Hypothalamus (tissue), 51 donors: ENCODE measurements at regions not wholly inside any gene's neighbourhood (a gene's known extent, or its start where the extent isn't known, plus 50 kb on each side); places are given as distances from the start of the nearest gene placed in this dataset.
"Not testable (repeated sequence)": the region's sequence is repeated elsewhere in the genome, so short reads cannot be mapped to it uniquely, and the experiment has no call there.

Experiments
- DNase-seq, 51 donors: peaks; one replicate each; lab custom pipeline; 2025; lab: John Stamatoyannopoulos, UW

GRCh38 chr4:27807207-27807606, 946.6 kb downstream of the STIM2 start:
- no peak for DNase-seq

DNA sequence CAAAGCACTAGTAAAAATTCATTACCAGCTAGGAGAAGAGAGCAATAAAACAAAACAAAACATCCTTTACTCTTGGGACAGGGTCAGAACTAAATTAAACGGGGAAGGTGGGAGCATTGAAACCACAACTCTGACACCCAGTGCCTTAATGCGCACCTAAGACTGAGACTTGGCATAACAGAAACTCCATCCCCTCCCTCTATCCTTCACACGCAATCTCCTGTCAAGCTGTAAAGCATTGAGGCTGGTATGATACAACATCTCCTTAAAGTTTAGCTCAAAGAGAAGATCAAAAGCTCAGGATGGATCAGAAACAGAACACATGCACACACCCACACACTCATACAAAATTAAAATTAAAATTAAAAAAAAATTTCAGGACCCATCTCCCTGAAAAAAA, 951.3 kb downstream of the STIM2 start:
- no peak for DNase-seq

DNA sequence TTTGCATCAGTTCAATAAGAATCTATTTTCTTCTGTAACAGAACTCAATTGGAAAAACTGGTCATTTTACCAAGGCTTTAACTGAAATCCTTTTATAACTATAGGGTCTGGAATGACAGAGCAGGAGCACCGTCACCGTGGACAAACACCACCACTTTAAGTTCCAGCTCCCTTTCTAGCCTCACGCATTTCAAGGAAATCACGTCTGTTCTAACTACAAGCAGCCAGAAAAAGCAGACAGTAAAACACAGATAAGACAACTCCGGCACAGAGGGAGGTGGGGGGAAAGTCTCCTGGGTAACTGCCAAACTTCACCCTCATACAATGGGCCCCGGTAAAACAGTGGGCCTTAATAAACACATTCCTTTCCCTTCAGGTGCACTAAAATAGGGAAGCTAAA, 952.6 kb downstream of the STIM2 start:
- DNase-seq: not testable (repeated sequence)

- not testable (repeated sequence) for DNase-seq
Measured at GRCh38 chr4:27813699-27814425, 953.2 kb downstream of the STIM2 start.

GRCh38 chr4:27819246-27819645, 958.6 kb downstream of the STIM2 start:
- DNase-seq: no peak

DNA sequence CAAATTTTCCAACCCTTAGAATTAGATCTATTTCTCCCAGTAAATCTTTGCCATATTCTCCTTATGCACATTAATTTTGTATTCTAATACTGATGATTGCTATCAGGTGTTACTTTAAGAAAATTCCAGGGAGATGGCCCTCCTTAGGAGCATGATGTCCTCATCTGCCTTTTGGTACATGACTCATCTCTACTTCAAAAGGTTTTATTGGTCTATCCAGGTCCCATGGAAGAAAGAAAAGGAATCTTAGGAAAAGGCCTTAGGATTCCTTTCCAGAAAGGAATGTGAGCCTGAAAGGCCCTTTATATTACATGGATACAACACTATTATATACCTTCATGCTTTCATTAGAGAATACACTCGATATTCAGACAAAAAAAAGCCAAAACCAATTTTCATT, 968.2 kb downstream of the STIM2 start:
- DNase-seq: no peak

- DNase-seq: no peak
Measured at GRCh38 chr4:27830251-27830650, 969.6 kb downstream of the STIM2 start.

DNA sequence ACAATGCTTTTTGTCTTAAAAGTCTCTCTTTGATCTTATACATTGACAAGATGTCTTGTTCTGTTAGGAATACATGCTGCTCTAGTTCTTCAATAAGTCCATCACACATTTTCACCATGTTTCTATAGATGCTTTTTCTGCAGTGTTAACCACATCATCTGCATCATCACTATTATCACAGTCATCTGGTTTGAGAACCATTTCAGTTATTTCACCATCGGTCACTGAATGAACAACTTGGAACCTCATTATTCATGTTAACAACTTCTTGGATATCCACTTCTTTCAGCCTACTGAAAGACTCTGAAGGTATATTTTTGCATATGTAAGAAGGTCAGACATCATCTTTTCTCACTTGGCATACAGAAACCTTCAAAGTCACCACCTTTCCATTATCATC, 975.2 kb downstream of the STIM2 start:
- no peak for DNase-seq

GRCh38 chr4:27836523-27836922, 975.9 kb downstream of the STIM2 start:
- DNase-seq: no peak

- no peak for DNase-seq
Measured at GRCh38 chr4:27843776-27844175, 983.1 kb downstream of the STIM2 start.

DNA sequence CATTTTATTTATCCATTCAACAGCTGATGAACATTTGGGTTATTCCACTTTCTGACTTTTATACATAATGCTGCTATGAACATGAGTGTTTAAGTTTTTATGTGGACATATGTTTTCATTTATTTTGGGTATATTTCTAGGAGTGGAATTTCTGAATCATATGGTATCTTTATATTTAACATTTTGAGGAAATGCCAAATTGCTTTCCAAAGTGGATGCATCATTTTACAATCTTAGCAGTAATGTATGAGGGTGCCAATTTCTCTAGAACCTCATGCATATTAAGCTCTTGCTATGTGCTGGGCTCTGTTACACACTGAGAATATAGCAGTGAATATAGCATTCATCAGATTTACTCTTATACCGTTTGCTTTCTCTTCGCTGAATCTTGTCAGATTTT, 983.7 kb downstream of the STIM2 start:
- DNase-seq: no peak

- DNase-seq: no peak
Measured at GRCh38 chr4:27846951-27847350, 986.3 kb downstream of the STIM2 start.

- peak in 13 of 51 donors; percentile 0 to 16 (median 2) for DNase-seq
Measured at GRCh38 chr4:27861381-27861787, 1000.7 kb downstream of the STIM2 start.

DNA sequence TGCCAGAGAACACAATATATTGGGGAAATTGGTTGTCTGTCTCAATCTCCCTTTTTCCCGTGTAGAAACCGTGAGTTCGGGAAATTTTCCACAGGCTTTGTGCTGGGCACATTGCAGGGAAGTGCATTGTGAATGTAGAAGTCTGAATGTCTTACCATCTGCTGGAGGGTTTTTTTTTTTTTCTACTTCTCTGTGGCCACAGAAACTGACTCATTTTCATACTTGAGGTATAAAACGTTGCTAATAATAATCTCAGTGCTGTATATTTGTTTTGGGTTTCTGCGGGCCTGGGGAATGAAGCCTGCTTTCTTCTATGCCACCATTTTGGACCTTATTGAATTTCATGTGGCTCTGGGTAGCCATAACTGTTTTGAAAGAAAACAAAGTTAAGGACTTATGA, 1001.2 kb downstream of the STIM2 start:
- DNase-seq: no peak

DNA sequence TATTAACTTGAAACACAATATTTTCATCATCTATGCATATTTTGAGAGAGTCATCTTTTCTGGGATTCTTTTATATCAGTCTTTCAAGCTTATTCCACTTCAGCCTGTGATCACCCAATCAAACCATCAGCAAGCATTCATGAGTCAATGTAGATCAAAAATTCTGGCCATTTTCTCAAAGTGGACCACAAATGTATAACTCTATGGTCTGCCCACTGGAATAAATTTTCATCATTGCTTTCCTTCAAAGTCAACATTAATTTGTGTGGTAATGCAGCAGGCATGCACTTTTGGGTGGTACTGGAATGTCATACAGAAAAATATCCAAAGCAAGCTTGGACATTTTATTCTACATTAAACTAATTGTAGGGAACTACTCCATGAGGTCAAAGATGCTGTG, 1013.0 kb downstream of the STIM2 start:
- no peak for DNase-seq

DNA sequence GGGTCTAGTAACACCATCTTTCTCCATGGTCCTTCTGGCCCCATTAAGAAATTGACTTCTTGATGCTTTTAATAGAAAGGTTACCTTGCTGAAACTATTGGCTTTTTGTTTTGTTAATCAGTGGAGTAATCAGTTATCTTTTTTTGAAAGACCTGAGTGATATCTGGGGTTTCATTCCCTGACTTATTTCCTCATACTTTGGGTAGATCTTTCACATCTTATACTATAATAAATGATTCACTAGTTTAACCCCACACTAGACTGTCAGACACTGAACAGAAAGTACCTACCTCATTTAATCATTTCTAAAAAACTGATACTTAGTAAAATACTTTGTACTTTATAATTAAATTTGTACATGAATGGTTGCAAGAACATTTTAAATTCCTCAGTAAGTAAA, 1021.1 kb downstream of the STIM2 start:
- no peak for DNase-seq

- no peak for DNase-seq
Measured at GRCh38 chr4:27886120-27886519, 1025.5 kb downstream of the STIM2 start.

GRCh38 chr4:27887646-27888045, 1027.0 kb downstream of the STIM2 start:
- DNase-seq: no peak

DNA sequence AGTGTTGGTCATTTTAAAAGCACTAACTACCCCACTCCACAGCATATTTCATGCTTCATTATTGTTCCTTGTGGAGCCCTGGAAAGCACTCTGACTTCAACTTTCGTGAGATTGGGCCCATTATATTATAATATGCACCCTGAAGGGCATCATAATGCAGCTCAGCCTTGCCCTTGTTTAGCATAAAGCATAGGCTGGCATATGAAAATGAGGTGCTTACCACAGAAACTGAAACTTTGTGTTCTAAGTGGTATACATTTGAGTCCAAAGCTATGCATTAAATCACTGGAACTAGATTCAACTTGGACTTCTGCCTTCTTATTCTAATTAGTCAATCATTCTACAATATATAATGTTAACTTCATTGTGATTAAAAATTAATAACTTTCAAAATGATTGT, 1027.9 kb downstream of the STIM2 start:
- no peak for DNase-seq

GRCh38 chr4:27894951-27895350, 1034.3 kb downstream of the STIM2 start:
- no peak for DNase-seq

DNA sequence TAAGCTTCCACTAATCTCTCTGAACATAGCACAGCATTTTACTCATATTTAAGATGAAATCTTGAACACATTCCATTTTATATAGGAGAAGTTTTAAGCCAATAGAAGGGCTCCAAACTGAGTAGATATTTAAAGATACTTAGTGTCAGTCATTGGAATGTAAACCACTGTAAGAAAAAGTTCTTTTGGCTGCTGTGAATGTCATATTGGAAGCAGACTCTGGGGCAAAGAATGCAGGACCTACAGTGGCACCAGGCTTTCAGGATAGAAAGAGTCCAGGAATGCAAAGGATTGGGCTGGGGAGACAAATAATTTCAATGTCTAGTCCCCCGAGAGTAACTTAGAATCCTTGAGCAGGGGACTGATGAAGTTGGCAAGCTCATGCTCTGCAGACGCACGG, 1047.7 kb downstream of the STIM2 start:
- DNase-seq: no peak

GRCh38 chr4:27910227-27910626, 1049.6 kb downstream of the STIM2 start:
- no peak for DNase-seq

DNA sequence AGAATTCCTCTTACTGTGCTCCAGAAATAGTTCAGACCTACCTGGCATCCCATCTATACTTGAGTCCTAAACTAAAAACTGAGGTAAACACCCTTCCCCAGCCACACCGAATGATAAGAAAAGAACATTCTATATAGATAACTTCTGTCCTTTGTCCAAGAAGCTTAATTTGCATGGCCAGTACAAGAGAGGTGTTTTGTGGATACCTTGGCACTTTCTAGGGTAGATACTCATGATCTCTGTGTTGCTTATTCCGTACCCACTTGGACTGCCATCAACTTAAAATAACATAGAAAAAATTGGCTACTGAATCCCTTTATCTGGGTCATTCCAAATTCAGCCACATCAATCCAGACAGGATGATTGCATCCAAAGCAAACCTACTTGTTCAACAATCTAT, 1050.4 kb downstream of the STIM2 start:
- no peak for DNase-seq
